ENCODE measurements at regions not wholly inside any gene's neighbourhood (a gene's known extent, or its start where the extent isn't known, plus 50 kb on each side); places are given as distances from the start of the nearest gene placed in this dataset.
"Not testable (repeated sequence)": the region's sequence is repeated elsewhere in the genome, so short reads cannot be mapped to it uniquely, and the experiment has no call there.

GRCh38 chr3:190984502-190985244, 122.2 kb upstream of the GMNC start:
- no peak overlapping the region for H3K27ac ChIP-seq
- H3K36me3 ChIP-seq = no peaks in the 10 kb centered on the region
- no peak for DNase-seq
- H3K4me1 ChIP-seq = peaks cover 7% of the 10 kb centered on the region
- H3K4me3 ChIP-seq = no peak overlapping the region
- H3K27me3 ChIP-seq = no peaks in the 10 kb centered on the region
- H3K9me3 ChIP-seq (replicated peaks) = no peaks in the 10 kb centered on the region; the same call in 1 of the 2 replicates

GRCh38 chr3:190983875-190984274, 121.4 kb upstream of the GMNC start:
- Histone ChIP-seq H3K4me1 (peaks cover 7% of the 10 kb centered on the region), H3K27me3 (no peaks in the 10 kb centered on the region), H3K36me3 (no peaks in the 10 kb centered on the region), H3K9me3 (replicated peaks) (no peaks in the 10 kb centered on the region; the same call in 1 of the 2 replicates), H3K4me3 (no peak overlapping the region), H3K27ac (peak overlapping the region; percentile 49)
- DNase-seq = peak; percentile 17 to 35

GRCh38 chr3:190973771-190974170, 111.3 kb upstream of the GMNC start:
- Histone ChIP-seq H3K4me1 (peaks cover 13% of the 10 kb centered on the region; the same call in 1 of the 2 replicates), H3K27ac (no peak overlapping the region), H3K36me3 (no peaks in the 10 kb centered on the region), H3K4me3 (no peak overlapping the region), H3K9me3 (replicated peaks) (no peaks in the 10 kb centered on the region), H3K27me3 (no peaks in the 10 kb centered on the region)
- no peak for DNase-seq

- DNase-seq = peak; percentile 26 to 53
- peaks cover 13% of the 10 kb centered on the region; the same call in 1 of the 2 replicates for H3K4me1 ChIP-seq
- no peak overlapping the region for H3K4me3 ChIP-seq
- H3K9me3 ChIP-seq (replicated peaks) = no peaks in the 10 kb centered on the region
- no peaks in the 10 kb centered on the region for H3K36me3 ChIP-seq
- peak overlapping the region; percentile 29; the same call in 1 of the 2 replicates for H3K27ac ChIP-seq
- no peaks in the 10 kb centered on the region for H3K27me3 ChIP-seq
These were observed 110.4 kb upstream of the GMNC start for GRCh38 chr3:190972840-190973270.

- Histone ChIP-seq H3K9me3 (replicated peaks) (no peaks in the 10 kb centered on the region), H3K36me3 (no peaks in the 10 kb centered on the region), H3K4me1 (peaks cover 13% of the 10 kb centered on the region; the same call in 1 of the 2 replicates), H3K4me3 (no peak overlapping the region), H3K27me3 (no peaks in the 10 kb centered on the region), H3K27ac (no peak overlapping the region; the same call in 1 of the 2 replicates)
- DNase-seq = no peak
These were observed 109.7 kb upstream of the GMNC start for GRCh38 chr3:190972196-190972595.

- no peaks in the 10 kb centered on the region for H3K36me3 ChIP-seq
- no peaks in the 10 kb centered on the region for H3K27me3 ChIP-seq
These were observed 108.1 kb upstream of the GMNC start for GRCh38 chr3:190970560-190970959.

GRCh38 chr3:190968616-190969015, 106.1 kb upstream of the GMNC start:
- Histone ChIP-seq H3K4me1 (peaks cover 12% of the 10 kb centered on the region; the same call in 1 of the 2 replicates), H3K27ac (no peak overlapping the region), H3K36me3 (no peaks in the 10 kb centered on the region), H3K4me3 (no peak overlapping the region), H3K27me3 (no peaks in the 10 kb centered on the region), H3K9me3 (replicated peaks) (no peaks in the 10 kb centered on the region)
- DNase-seq = no peak

More at GRCh38 chr3:190970560-190970959, 108.1 kb upstream of the GMNC start:
- Histone ChIP-seq H3K27ac (no peak overlapping the region), H3K4me3 (no peak overlapping the region), H3K4me1 (peaks cover 13% of the 10 kb centered on the region; the same call in 1 of the 2 replicates), H3K9me3 (replicated peaks) (no peaks in the 10 kb centered on the region)
- DNase-seq = no peak

GRCh38 chr3:190964931-190965330, 102.4 kb upstream of the GMNC start:
- not testable (repeated sequence) for DNase-seq; H3K36me3 ChIP-seq; H3K27me3 ChIP-seq; H3K4me3 ChIP-seq; H3K4me1 ChIP-seq; H3K27ac ChIP-seq; H3K9me3 ChIP-seq (replicated peaks)

- H3K4me3 ChIP-seq = no peak overlapping the region
- no peak overlapping the region for H3K27ac ChIP-seq
- no peaks in the 10 kb centered on the region for H3K4me1 ChIP-seq
- H3K36me3 ChIP-seq = no peaks in the 10 kb centered on the region
- no peak for DNase-seq
- H3K9me3 ChIP-seq (replicated peaks) = no peaks in the 10 kb centered on the region
- H3K27me3 ChIP-seq = no peaks in the 10 kb centered on the region
These were observed 96.6 kb upstream of the GMNC start for GRCh38 chr3:190959077-190959476.

- Histone ChIP-seq H3K27ac (no peak overlapping the region), H3K36me3 (no peaks in the 10 kb centered on the region), H3K4me1 (no peaks in the 10 kb centered on the region), H3K9me3 (replicated peaks) (no peaks in the 10 kb centered on the region), H3K27me3 (no peaks in the 10 kb centered on the region), H3K4me3 (no peak overlapping the region)
- no peak for DNase-seq
These were observed 79.3 kb upstream of the GMNC start for GRCh38 chr3:190941694-190942260.

- DNase-seq = not testable (repeated sequence)
These were observed 72.1 kb upstream of the GMNC start for GRCh38 chr3:190934616-190935015.

GRCh38 chr3:190926619-190927018, 64.1 kb upstream of the GMNC start:
- Histone ChIP-seq H3K36me3 (no peaks in the 10 kb centered on the region), H3K4me3 (no peak overlapping the region), H3K27ac (no peak overlapping the region), H3K4me1 (no peaks in the 10 kb centered on the region), H3K9me3 (replicated peaks) (no peaks in the 10 kb centered on the region), H3K27me3 (no peaks in the 10 kb centered on the region)
- no peak for DNase-seq

More at GRCh38 chr3:190934616-190935015, 72.1 kb upstream of the GMNC start:
- not testable (repeated sequence) for H3K9me3 ChIP-seq (replicated peaks); H3K36me3 ChIP-seq; H3K4me1 ChIP-seq; H3K4me3 ChIP-seq; H3K27ac ChIP-seq; H3K27me3 ChIP-seq

- H3K27me3 ChIP-seq = no peaks in the 10 kb centered on the region
- no peaks in the 10 kb centered on the region for H3K9me3 ChIP-seq (replicated peaks)
- H3K36me3 ChIP-seq = no peaks in the 10 kb centered on the region
- peak in 1 of 2 experiments; percentile 4 for DNase-seq
- H3K4me3 ChIP-seq = no peak overlapping the region
- no peak overlapping the region for H3K27ac ChIP-seq
- H3K4me1 ChIP-seq = no peaks in the 10 kb centered on the region
These were observed 50.2 kb upstream of the GMNC start for GRCh38 chr3:190912736-190913135.
